A673 (cell line): ENCODE measurements at regions not wholly inside any gene's neighbourhood (a gene's known extent, or its start where the extent isn't known, plus 50 kb on each side); places are given as distances from the start of the nearest gene placed in this dataset.
A peak's percentile ranks its signal among the peaks of the same experiment; 100 is the strongest.

Experiments
- BruUV-seq: library from RNA; stranded (reverse); fragments of 400-500 nt; replicated peaks from 2 replicates; lab custom pipeline; 2021; lab: Mats Ljungman, UMichigan
- CTCF ChIA-PET: fragments of 300-600 bp; sonication (Branson Sonifier 250); formaldehyde crosslinking; loops from one replicate; lab custom pipeline; 2022; ENCODE audit warnings: antibody characterized with exemption; lab: Charles Lee
- POLR2A ChIA-PET: fragments of 300-600 bp; sonication (Branson Sonifier 250); formaldehyde crosslinking; loops from one replicate; lab custom pipeline; 2022; ENCODE audit warnings: antibody characterized with exemption; ENCODE audit not compliant: low non-redundant PET; lab: Charles Lee
- DNase-seq: peaks from one replicate; pipeline ENCODE4 v3.0.0-alpha.2; 2015; ENCODE audit warnings: low spot score
- H3K27ac ChIP-seq: fragments of 200-600 bp; sonication (generic); 2 replicates; pipeline ENCODE4 v1.5.1; 2016; ENCODE audit warnings: mixed run types, low read depth, mild to moderate bottlenecking, mixed read lengths, antibody characterized with exemption, low read length; ENCODE audit not compliant: poor library complexity, severe bottlenecking
- H3K27me3 ChIP-seq: fragments of 200-600 bp; sonication (generic); replicated peaks from 2 replicates; pipeline ENCODE4 v1.6.1; 2017; ENCODE audit warnings: mixed run types, low read depth, mild to moderate bottlenecking, mixed read lengths, antibody characterized with exemption, low read length; ENCODE audit not compliant: insufficient read depth, poor library complexity
- H3K36me3 ChIP-seq: fragments of 200-600 bp; sonication (generic); 2 replicates; pipeline ENCODE4 v1.6.1; 2016; ENCODE audit warnings: mixed run types, mild to moderate bottlenecking, mixed read lengths, antibody characterized with exemption, low read length; ENCODE audit not compliant: insufficient read depth, poor library complexity, severe bottlenecking
- H3K4me1 ChIP-seq: fragments of 200-600 bp; sonication (generic); 2 replicates; pipeline ENCODE4 v1.6.1; 2017; ENCODE audit warnings: mixed run types, mild to moderate bottlenecking, mixed read lengths, antibody characterized with exemption, low read length; ENCODE audit not compliant: insufficient read depth, poor library complexity, severe bottlenecking
- H3K4me3 ChIP-seq: fragments of 200-600 bp; sonication (generic); 2 replicates; pipeline ENCODE4 v1.5.1; 2016; ENCODE audit warnings: low read depth, mixed run types, mild to moderate bottlenecking, mixed read lengths, low read length; ENCODE audit not compliant: poor library complexity, severe bottlenecking
- H3K9me3 ChIP-seq: fragments of 200-600 bp; sonication (generic); 2 replicates; pipeline ENCODE4 v1.6.1; 2016; ENCODE audit warnings: mixed run types, low read depth, mild to moderate bottlenecking, mixed read lengths, antibody characterized with exemption, low read length; ENCODE audit not compliant: poor library complexity, severe bottlenecking
- EZH2 ChIP-seq: fragments of 200-600 bp; sonication (generic); IDR thresholded peaks from 2 replicates; pipeline ENCODE4 v1.6.1; 2017; ENCODE audit warnings: borderline replicate concordance, low read depth, mild to moderate bottlenecking, mixed read lengths, antibody characterized with exemption, low read length; ENCODE audit not compliant: poor library complexity, severe bottlenecking
- intact Hi-C: fragments of 100-400 bp; cut with micrococcal nuclease; formaldehyde crosslinking; loops from one replicate; pipeline ENCODE4 v1.10.0; 2022; ENCODE audit not compliant: unreplicated experiment
- TF ChIP-seq, protein P1 (sequence below): fragments of 300-800, 200-600 bp; sonication (generic); conservative IDR thresholded peaks from 2 replicates; pipeline ENCODE4 v1.5.1; 2017; ENCODE audit warnings: low read depth, mild to moderate bottlenecking, antibody characterized with exemption, low read length, moderate library complexity, mixed read lengths

GRCh38 chr1:5688081-5689077, 303.8 kb downstream of the NPHP4 start:
- H3K27ac ChIP-seq = no peak overlapping the region
- ChIA-PET POLR2A (no interaction called here), CTCF (no interaction called here)
- H3K4me3 ChIP-seq = no peak overlapping the region
- TF ChIP-seq EZH2 = no peak
- TF ChIP-seq, protein P1, sequence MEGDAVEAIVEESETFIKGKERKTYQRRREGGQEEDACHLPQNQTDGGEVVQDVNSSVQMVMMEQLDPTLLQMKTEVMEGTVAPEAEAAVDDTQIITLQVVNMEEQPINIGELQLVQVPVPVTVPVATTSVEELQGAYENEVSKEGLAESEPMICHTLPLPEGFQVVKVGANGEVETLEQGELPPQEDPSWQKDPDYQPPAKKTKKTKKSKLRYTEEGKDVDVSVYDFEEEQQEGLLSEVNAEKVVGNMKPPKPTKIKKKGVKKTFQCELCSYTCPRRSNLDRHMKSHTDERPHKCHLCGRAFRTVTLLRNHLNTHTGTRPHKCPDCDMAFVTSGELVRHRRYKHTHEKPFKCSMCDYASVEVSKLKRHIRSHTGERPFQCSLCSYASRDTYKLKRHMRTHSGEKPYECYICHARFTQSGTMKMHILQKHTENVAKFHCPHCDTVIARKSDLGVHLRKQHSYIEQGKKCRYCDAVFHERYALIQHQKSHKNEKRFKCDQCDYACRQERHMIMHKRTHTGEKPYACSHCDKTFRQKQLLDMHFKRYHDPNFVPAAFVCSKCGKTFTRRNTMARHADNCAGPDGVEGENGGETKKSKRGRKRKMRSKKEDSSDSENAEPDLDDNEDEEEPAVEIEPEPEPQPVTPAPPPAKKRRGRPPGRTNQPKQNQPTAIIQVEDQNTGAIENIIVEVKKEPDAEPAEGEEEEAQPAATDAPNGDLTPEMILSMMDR = no peak
- DNase-seq = peak; percentile 21
- H3K4me1 ChIP-seq = no peaks in the 10 kb centered on the region
- H3K36me3 ChIP-seq = no peaks in the 10 kb centered on the region
- no peaks in the 10 kb centered on the region for H3K9me3 ChIP-seq
- H3K27me3 ChIP-seq = peaks cover 5% of the 10 kb centered on the region
- no TSS peak for BruUV-seq
- intact Hi-C loops = no loop called here

DNA sequence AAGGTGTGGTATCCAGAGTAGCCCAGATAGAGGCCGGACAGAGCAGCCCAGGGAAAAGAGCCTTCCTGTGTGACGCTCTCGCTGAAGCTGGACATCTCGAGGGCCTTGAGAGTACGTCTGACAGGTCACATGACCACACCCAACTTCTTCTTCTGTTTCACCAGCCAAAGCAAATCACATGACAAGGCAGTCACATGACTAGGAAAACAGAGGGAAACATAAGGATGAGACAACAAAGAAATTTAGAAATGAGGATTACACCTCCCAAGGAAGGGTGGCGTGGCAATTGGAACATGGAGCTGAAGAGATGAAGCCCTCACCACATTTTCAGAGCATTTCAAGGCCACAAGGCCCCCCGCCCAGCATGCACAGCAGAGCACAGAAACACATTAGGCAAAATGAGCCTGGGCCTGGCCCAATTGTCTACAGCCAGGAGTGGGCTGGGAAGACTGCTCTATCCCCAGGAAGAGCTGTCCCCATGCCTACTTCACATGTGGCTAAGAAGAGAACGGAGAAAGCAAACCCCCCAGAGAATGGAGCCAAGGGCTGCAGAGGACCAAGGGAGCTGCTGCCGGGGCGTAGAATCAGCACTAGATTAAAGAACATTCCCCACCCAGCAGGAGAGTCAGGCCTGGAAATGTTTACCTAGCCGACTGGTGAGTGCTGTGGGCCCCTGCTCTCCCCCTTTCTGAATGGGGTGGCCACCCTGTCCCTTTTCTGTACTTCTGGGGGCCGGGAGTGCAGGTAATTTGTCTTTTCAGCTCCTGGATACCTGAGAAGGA, 305.1 kb downstream of the NPHP4 start:
- BruUV-seq = no TSS peak
- CTCF ChIA-PET = no interaction called here
- no peak for DNase-seq
- Histone ChIP-seq H3K36me3 (no peaks in the 10 kb centered on the region), H3K9me3 (no peaks in the 10 kb centered on the region), H3K4me3 (no peak overlapping the region), H3K4me1 (no peaks in the 10 kb centered on the region), H3K27ac (no peak overlapping the region), H3K27me3 (peaks cover 5% of the 10 kb centered on the region)
- POLR2A ChIA-PET = no interaction called here
- TF ChIP-seq, protein P1 = no peak
- TF ChIP-seq EZH2 = no peak
- intact Hi-C loops = no loop called here

- CTCF ChIA-PET = no interaction called here
- no peak overlapping the region for H3K27ac ChIP-seq
- H3K36me3 ChIP-seq = no peaks in the 10 kb centered on the region
- peaks cover 5% of the 10 kb centered on the region for H3K27me3 ChIP-seq
- POLR2A ChIA-PET = no interaction called here
- DNase-seq = no peak
- no peaks in the 10 kb centered on the region for H3K4me1 ChIP-seq
- intact Hi-C loops = no loop called here
- H3K9me3 ChIP-seq = no peaks in the 10 kb centered on the region
- H3K4me3 ChIP-seq = no peak overlapping the region
- BruUV-seq = no TSS peak
- TF ChIP-seq EZH2 = no peak
Observed at GRCh38 chr1:5686195-5686594, 306.0 kb downstream of the NPHP4 start.
